MCF 10A (cell line): ENCODE measurements at regions not wholly inside any gene's neighbourhood (a gene's known extent, or its start where the extent isn't known, plus 50 kb on each side); places are given as distances from the start of the nearest gene placed in this dataset.

ENCODE experiments used
- BruUV-seq: library from RNA; stranded (reverse); fragments of 400-500 nt; replicated peaks from 2 replicates; lab custom pipeline; 2021; lab: Mats Ljungman, UMichigan
- CTCF ChIA-PET: fragments of 300-600 bp; sonication (Branson Sonifier 250); formaldehyde crosslinking; extraction: SDS; loops from one replicate; lab custom pipeline; 2021; ENCODE audit warnings: antibody characterized with exemption, inconsistent platforms; lab: Yijun Ruan, JAX
- POLR2A ChIA-PET: fragments of 300-600, 350-650 bp; sonication (Branson Sonifier 250); formaldehyde crosslinking; extraction: SDS; loops from one replicate; lab custom pipeline; 2020; ENCODE audit warnings: antibody characterized with exemption, inconsistent platforms; lab: Yijun Ruan, JAX
- DNase-seq: peaks from one replicate; pipeline ENCODE4 v3.0.0-alpha.2; 2018; ENCODE audit not compliant: unreplicated experiment
- H3K27ac Mint-ChIP-seq: one replicate; pipeline ENCODE4 v1.8.0; 2022; ENCODE audit warnings: mild to moderate bottlenecking, low read depth, mixed read lengths; ENCODE audit not compliant: unreplicated experiment
- H3K27me3 Mint-ChIP-seq: one replicate; pipeline ENCODE4 v1.8.0; 2022; ENCODE audit warnings: mixed read lengths; ENCODE audit not compliant: insufficient read depth, unreplicated experiment
- H3K36me3 Mint-ChIP-seq: one replicate; pipeline ENCODE4 v1.8.0; 2022; ENCODE audit warnings: mild to moderate bottlenecking, moderate library complexity, mixed read lengths; ENCODE audit not compliant: insufficient read depth, unreplicated experiment
- H3K4me1 Mint-ChIP-seq: one replicate; pipeline ENCODE4 v1.8.0; 2022; ENCODE audit warnings: mixed read lengths; ENCODE audit not compliant: insufficient read depth, unreplicated experiment
- H3K4me3 Mint-ChIP-seq: one replicate; pipeline ENCODE4 v1.8.0; 2022; ENCODE audit warnings: mild to moderate bottlenecking, moderate library complexity, mixed read lengths; ENCODE audit not compliant: unreplicated experiment
- H3K9me3 Mint-ChIP-seq: one replicate; pipeline ENCODE4 v1.8.0; 2022; ENCODE audit warnings: mixed read lengths; ENCODE audit not compliant: unreplicated experiment
- intact Hi-C: fragments of 100-400 bp; cut with micrococcal nuclease; formaldehyde crosslinking; loops from 2 replicates; pipeline ENCODE4 v1.14.1; 2022
- TF ChIP-seq, protein P1 (sequence below): fragments of 200-600 bp; IDR thresholded peaks from one replicate; pipeline ENCODE4 v1.8.0; 2022; ENCODE audit warnings: antibody characterized with exemption, mild to moderate bottlenecking; ENCODE audit not compliant: unreplicated experiment

DNA sequence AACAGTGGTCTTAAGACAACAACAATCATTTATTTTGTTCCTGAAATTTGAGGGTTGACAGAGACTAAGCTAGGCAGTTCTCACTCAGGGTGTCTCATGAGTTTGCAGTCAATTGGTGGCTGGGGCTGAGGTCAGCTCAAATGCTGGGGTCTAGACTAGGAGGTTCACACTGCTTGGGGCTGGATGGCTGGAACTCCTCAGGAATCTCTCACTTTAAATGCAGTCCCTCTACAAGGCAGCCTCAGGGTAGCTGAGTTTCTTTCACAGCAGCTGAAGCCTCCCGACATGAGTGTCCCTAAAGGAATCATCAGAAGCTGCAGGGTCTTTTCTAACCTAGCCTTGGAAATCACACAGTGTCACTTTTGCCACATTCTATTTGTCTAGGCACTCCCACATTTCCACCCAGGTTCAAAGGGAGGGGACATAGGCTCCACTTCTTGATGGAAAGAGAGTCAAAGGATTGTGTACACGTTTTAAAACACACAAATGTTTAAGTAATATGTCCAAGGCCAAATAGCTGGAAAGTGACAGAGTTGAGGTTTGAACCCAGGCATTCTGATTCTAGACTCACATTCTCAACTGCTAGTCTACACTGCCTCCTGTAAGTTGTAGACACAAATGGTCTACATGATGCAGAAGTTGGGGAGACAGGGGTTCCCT is 133.8 kb downstream of the ZFP36L2 start:
- intact Hi-C loops = no loop called here
- Mint-ChIP-seq H3K27ac (no peak overlapping the region), H3K9me3 (no peaks in the 10 kb centered on the region), H3K4me3 (no peak overlapping the region), H3K36me3 (no peaks in the 10 kb centered on the region), H3K4me1 (no peaks in the 10 kb centered on the region), H3K27me3 (no peaks in the 10 kb centered on the region)
- POLR2A ChIA-PET = interaction anchor here (1.2 kb wide), 3 partner anchors 12 to 38 kb away, joined by 3 read pairs; no protein-coding TSS in a partner anchor
- CTCF ChIA-PET = interaction anchor here (0.6 to 0.7 kb wide), 2 partner anchors 13 to 56 kb away, joined by 3 to 5 read pairs; no protein-coding TSS in a partner anchor
- no TSS peak for BruUV-seq
- TF ChIP-seq, protein P1, sequence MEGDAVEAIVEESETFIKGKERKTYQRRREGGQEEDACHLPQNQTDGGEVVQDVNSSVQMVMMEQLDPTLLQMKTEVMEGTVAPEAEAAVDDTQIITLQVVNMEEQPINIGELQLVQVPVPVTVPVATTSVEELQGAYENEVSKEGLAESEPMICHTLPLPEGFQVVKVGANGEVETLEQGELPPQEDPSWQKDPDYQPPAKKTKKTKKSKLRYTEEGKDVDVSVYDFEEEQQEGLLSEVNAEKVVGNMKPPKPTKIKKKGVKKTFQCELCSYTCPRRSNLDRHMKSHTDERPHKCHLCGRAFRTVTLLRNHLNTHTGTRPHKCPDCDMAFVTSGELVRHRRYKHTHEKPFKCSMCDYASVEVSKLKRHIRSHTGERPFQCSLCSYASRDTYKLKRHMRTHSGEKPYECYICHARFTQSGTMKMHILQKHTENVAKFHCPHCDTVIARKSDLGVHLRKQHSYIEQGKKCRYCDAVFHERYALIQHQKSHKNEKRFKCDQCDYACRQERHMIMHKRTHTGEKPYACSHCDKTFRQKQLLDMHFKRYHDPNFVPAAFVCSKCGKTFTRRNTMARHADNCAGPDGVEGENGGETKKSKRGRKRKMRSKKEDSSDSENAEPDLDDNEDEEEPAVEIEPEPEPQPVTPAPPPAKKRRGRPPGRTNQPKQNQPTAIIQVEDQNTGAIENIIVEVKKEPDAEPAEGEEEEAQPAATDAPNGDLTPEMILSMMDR = no peak
- no peak for DNase-seq

DNA sequence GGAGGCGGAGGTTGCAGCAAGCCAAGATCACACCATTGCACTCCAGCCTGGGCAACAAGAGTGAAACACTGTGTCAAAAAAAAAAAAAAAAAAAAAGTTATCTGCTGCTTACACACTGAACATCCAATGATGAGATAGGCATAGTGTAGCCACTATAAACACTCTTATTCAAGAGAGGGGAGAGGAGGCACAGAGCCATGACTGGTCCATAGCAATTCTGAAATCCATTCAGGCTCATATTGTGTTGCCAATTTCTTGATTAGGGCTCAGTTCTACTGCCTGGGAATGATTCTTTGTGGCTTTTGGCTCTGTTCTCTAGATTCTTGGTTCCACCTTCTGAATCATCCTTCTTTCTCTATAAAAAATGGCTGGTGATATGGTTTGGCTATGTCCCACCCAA is 136.1 kb downstream of the ZFP36L2 start:
- no TSS peak for BruUV-seq
- H3K27me3 Mint-ChIP-seq = no peaks in the 10 kb centered on the region
- ChIA-PET CTCF (no interaction called here), POLR2A (no interaction called here)
- no peak for DNase-seq
- H3K36me3 Mint-ChIP-seq = peaks cover 7% of the 10 kb centered on the region
- H3K4me3 Mint-ChIP-seq = no peak overlapping the region
- no peaks in the 10 kb centered on the region for H3K9me3 Mint-ChIP-seq
- peaks cover 23% of the 10 kb centered on the region for H3K4me1 Mint-ChIP-seq
- intact Hi-C loops = no loop called here
- H3K27ac Mint-ChIP-seq = no peak overlapping the region
- TF ChIP-seq, protein P1 = no peak

DNA sequence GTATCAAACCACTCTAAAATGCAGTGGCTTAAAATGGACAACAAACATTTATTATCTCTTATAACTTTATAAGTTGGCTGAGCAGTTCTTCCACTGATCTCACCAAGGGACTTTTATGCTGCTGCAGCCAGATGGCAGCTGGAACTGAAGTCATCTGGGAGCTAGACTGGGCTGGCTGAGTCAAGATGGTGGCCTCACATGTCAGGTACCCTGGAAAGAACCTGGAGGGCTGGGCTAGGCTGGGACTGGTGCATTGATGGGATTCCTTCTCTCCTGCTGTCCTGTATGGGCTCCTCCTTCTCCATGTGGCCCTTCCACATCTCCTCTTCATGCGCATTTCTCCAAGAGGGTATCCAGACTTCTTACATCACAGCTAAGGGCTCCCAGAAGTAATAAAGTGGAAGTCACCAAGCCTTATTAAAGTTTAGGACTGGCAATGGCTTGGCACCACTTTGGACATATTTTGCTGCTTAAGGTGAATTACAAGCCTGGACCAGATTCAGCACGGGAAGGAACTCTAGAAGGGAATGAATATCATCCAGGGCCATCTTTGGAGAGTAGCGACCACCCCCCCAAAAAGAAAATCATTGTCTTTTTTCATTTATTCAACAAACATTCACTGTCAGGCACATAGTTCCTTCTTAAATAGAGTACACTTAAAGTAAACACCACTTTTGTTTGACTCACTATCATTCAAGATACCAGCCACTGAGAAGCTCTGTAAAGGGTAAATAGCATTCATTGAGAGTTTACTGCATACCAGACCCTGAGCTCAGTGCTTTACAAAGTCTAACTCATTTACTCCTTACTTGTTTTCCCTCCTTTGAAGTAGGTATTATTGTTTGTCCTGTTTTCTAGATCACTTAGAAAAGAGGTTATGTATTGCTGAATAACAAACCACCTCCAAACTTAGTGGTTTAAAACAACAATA is 138.0 kb downstream of the ZFP36L2 start:
- POLR2A ChIA-PET = interaction anchor here (0.6 to 2.5 kb wide), 7 partner anchors 14 to 139 kb away, joined by 3 to 10 read pairs (median 3); no protein-coding TSS in a partner anchor
- H3K27ac Mint-ChIP-seq = peak overlapping the region; percentile 94
- intact Hi-C loops = loop anchor here (5.0 kb wide), 3 partner anchors 46 to 231 kb away; no protein-coding TSS in a partner anchor
- CTCF ChIA-PET = interaction anchor here (0.7 to 1.1 kb wide), 3 partner anchors 42 to 253 kb away, joined by 3 to 7 read pairs (median 3); no protein-coding TSS in a partner anchor
- TF ChIP-seq, protein P1 = no peak
- DNase-seq = no peak
- H3K4me3 Mint-ChIP-seq = no peak overlapping the region
- peaks cover 7% of the 10 kb centered on the region for H3K36me3 Mint-ChIP-seq
- no peaks in the 10 kb centered on the region for H3K9me3 Mint-ChIP-seq
- no peaks in the 10 kb centered on the region for H3K27me3 Mint-ChIP-seq
- BruUV-seq = no TSS peak
- peaks cover 42% of the 10 kb centered on the region for H3K4me1 Mint-ChIP-seq

DNA sequence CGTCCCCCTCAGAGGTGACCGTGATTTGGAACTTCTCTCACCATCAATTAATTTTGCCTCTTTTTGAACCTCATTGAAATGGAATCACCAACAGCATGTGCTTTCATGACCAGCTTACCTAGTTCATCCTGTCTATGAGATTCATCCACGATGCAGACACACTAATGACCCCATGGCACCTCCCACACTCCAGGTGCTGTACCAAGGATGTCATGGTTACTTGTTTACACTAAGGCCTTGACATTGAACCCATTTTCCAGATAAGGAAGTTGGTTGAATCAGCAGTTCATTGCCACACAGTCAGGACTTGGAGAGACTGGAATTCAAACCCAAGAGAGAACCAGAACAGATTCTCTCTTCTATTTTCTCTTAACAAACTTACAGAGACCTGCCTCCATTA is 139.0 kb downstream of the ZFP36L2 start:
- peaks cover 52% of the 10 kb centered on the region for H3K4me1 Mint-ChIP-seq
- TF ChIP-seq, protein P1 = no peak
- no TSS peak for BruUV-seq
- no peaks in the 10 kb centered on the region for H3K9me3 Mint-ChIP-seq
- POLR2A ChIA-PET = interaction anchor here (0.6 to 2.5 kb wide), 16 partner anchors 11 to 506 kb away, joined by 3 to 22 read pairs (median 6); no protein-coding TSS in a partner anchor
- intact Hi-C loops = loop anchor here (2.0 to 5.0 kb wide), 4 partner anchors 45 to 230 kb away; no protein-coding TSS in a partner anchor
- H3K4me3 Mint-ChIP-seq = no peak overlapping the region
- peak overlapping the region; percentile 94 for H3K27ac Mint-ChIP-seq
- H3K36me3 Mint-ChIP-seq = peaks cover 7% of the 10 kb centered on the region
- no peak for DNase-seq
- CTCF ChIA-PET = no interaction called here
- no peaks in the 10 kb centered on the region for H3K27me3 Mint-ChIP-seq
